GM19240 (cell line): ENCODE measurements at regions not wholly inside any gene's neighbourhood (a gene's known extent, or its start where the extent isn't known, plus 50 kb on each side); places are given as distances from the start of the nearest gene placed in this dataset.
A peak's percentile ranks its signal among the peaks of the same experiment; 100 is the strongest.
"Not testable (repeated sequence)": the region's sequence is repeated elsewhere in the genome, so short reads cannot be mapped to it uniquely, and the experiment has no call there.

ENCODE experiments used
- DNase-seq: peaks from one replicate; pipeline ENCODE4 v3.0.0; 2011; ENCODE audit warnings: low spot score; ENCODE audit not compliant: insufficient read length

GRCh38 chr20:1845163-1845523 is 50.1 kb upstream of the SIRPA start:
- DNase-seq = no peak

GRCh38 chr20:1844325-1845162 is 50.7 kb upstream of the SIRPA start:
- DNase-seq = peak; percentile 86

GRCh38 chr20:1842281-1842680 is 52.9 kb upstream of the SIRPA start:
- no peak for DNase-seq

DNA sequence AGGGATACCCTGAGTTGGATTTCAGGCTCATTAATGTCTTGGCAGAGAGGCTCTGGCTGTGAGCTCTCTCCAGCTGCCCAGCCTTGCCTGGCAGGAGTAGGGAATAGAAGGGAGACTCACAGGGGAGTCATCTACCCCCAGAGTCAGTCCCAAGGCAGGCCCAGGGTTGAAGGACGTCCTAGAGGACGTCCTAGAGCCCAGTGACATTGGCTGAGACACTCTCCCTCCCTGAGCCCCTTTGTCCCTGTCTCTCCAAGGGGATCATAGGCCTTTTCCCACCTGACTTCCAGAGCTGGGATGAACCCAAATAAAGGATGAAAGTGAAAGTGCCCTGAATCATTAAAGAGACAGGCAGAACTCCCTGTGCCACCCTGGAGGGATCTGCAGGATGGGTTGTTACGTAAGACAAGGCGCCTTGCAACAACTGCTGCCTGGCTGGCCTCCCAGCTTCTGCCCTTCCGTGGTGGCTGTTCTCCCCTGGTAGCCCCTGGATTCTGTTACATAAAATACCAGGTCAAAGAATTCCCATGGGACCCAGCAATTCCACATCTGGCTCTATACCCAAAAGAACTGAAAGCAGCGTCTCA is 53.6 kb upstream of the SIRPA start:
- no peak for DNase-seq

GRCh38 chr20:1840817-1841553 is 54.2 kb upstream of the SIRPA start:
- DNase-seq = no peak

GRCh38 chr20:1839376-1840317 is 55.6 kb upstream of the SIRPA start:
- not testable (repeated sequence) for DNase-seq

DNA sequence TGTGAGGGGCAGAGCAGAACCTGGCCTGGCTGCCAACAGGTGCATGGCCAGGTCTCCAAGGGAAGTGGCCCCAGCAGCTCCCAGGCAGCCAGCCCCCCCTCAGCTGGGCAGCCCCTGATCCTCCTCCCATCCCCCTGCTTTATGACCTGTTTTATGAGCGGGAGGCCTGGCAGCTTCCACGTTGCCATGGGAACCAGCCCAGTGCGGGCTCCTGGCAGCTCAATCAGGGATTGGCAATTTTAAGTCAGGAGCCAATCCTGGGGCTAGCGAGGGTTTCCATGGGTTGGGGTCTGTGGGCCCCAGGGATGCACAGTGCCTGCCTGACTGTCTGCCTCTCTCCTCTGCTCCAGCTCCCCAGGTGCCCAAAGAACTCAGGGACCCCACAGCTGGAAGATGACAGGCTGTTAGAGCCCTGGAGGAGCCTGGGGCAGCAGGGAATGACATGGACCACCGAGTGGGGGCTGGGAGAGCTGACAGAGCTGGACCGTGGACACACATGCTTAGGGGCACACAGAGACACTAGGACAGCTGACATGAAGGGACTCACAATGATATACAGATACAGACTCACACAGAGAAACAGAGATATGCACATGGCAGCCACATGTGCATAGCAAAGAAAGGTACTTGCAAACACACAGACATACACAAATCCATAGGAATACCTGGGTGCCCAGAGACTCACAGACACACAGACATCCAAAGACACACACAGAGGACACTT is 56.5 kb upstream of the SIRPA start:
- DNase-seq = no peak

DNA sequence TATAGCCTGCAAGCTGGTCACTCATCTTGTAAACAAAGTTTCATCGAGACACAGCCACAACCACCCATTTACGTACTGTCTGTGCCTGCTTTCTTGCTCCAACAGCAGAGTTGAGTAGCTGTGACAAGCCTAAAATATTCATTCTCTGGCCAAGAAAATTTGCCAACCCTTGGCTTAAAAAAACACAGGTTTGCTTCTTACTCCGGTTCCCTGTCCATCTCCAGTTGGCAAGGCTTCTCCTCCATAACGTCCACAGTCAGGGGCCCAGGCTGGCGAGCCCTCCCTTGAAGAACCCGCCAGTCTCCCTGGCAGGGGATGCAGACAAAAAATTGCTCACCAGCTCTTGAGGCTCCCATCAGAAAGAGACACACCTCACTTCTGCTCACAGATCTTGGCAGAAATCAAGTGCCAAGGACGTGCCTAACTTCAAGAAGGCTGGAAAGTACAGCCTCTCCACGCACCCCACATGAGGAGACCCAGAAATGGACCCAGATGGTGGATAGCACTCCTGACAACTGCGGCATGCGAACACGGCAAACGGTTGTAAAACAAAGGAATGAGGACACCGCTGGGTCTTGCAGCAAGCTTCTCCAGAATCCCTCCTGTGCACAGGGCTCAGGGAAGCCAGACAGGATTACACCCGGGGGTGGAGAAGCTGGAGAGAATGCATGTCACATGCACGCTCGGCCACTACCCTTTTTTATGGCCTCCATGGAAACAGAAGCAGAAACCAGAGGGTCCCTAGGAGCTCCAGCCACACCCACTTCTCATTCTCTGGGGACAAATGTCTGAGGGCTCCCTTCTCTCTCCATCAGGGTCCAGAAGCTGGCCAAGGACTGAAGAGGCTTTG is 59.8 kb upstream of the SIRPA start:
- no peak for DNase-seq

- no peak for DNase-seq
Observed at GRCh38 chr20:1833728-1834726, 61.2 kb upstream of the SIRPA start.

- no peak for DNase-seq
Observed at GRCh38 chr20:1833216-1833615, 62.0 kb upstream of the SIRPA start.

- DNase-seq = no peak
Observed at GRCh38 chr20:1832634-1833033, 62.6 kb upstream of the SIRPA start.

- no peak for DNase-seq
Observed at GRCh38 chr20:1831606-1832005, 63.6 kb upstream of the SIRPA start.

DNA sequence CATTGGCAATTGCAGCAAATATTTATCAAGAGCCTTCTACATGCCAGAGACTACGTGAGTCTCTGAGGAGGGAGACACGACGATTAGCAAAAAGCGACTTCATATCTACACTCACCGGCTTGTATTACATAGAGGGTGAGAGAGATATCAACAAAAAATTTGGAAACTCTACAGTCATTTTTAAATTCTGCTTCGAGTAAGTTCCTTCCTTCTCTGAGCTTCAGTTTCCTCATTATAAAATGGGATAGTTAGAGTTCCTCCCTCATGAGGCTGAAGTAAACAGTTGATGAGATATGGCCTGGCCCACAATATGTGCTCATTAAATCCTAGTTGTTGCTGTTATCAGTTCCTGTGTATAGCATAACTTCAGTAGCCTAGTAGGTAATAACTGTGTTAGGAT is 64.1 kb upstream of the SIRPA start:
- no peak for DNase-seq

GRCh38 chr20:1830240-1830639 is 65.0 kb upstream of the SIRPA start:
- no peak for DNase-seq

GRCh38 chr20:1829531-1829930 is 65.7 kb upstream of the SIRPA start:
- no peak for DNase-seq

- no peak for DNase-seq
Observed at GRCh38 chr20:1828786-1829131, 66.4 kb upstream of the SIRPA start.

- no peak for DNase-seq
Observed at GRCh38 chr20:1827974-1828785, 67.0 kb upstream of the SIRPA start.

GRCh38 chr20:1827510-1827973 is 67.7 kb upstream of the SIRPA start:
- DNase-seq = no peak
